OCI-LY3 (cell line): ENCODE measurements at regions not wholly inside any gene's neighbourhood (a gene's known extent, or its start where the extent isn't known, plus 50 kb on each side); places are given as distances from the start of the nearest gene placed in this dataset.

Experiments used
- EZH2phosphoT487 ChIP-seq: fragments of 200-600 bp; shearing (Covaris generic); IDR thresholded peaks from 2 replicates; pipeline ENCODE4 v1.6.1; 2018; ENCODE audit warnings: antibody characterized with exemption, mixed run types, low read depth
- TF ChIP-seq, protein P1 (sequence below): fragments of 200-600, 300-600 bp; sonication (generic); IDR thresholded peaks from 2 replicates; pipeline ENCODE4 v1.5.1; 2014; ENCODE audit warnings: antibody characterized with exemption, low read length, low read depth

DNA sequence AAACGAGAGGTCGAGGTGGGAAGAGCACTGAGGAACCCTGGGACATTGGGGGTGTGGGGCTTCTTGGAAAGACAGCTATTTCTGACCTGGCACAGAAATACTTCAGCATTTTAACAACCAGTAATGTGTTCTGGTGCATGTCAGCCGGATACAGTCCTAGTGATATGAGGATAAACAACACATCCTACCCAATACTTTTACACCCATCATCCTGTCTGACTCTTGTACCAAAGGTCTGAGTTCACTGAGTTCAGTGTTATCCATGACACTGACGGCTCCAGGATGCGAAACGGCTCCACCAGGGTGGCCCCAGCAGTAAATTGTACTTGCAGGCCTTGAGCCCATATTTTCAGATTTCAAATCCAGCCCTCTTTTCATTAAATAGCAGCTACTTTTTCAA lies 65.9 kb upstream of the SH3BP4 start:
- TF ChIP-seq, protein P1, sequence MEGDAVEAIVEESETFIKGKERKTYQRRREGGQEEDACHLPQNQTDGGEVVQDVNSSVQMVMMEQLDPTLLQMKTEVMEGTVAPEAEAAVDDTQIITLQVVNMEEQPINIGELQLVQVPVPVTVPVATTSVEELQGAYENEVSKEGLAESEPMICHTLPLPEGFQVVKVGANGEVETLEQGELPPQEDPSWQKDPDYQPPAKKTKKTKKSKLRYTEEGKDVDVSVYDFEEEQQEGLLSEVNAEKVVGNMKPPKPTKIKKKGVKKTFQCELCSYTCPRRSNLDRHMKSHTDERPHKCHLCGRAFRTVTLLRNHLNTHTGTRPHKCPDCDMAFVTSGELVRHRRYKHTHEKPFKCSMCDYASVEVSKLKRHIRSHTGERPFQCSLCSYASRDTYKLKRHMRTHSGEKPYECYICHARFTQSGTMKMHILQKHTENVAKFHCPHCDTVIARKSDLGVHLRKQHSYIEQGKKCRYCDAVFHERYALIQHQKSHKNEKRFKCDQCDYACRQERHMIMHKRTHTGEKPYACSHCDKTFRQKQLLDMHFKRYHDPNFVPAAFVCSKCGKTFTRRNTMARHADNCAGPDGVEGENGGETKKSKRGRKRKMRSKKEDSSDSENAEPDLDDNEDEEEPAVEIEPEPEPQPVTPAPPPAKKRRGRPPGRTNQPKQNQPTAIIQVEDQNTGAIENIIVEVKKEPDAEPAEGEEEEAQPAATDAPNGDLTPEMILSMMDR, result no peak
- TF ChIP-seq EZH2phosphoT487, result no peak
